ENCODE measurements at regions not wholly inside any gene's neighbourhood (a gene's known extent, or its start where the extent isn't known, plus 50 kb on each side); places are given as distances from the start of the nearest gene placed in this dataset.

GRCh38 chr2:90077948-90078347 lies 1386.5 kb downstream of the RPIA start:
- TF ChIP-seq CTCF (IDR thresholded peaks at IDR 0.05), result no peak
- TF ChIP-seq POLR2A (IDR thresholded peaks at IDR 0.05), result no peak
- TF ChIP-seq POLR2AphosphoS5 (IDR thresholded peaks at IDR 0.05), result no peak
